HG03558 (cell line): ENCODE measurements at regions not wholly inside any gene's neighbourhood (a gene's known extent, or its start where the extent isn't known, plus 50 kb on each side); places are given as distances from the start of the nearest gene placed in this dataset.

ENCODE experiments used
- ATAC-seq: cut with Tn5 transposase; IDR thresholded peaks from one replicate; pipeline ENCODE4 v1.9.1; 2021; ENCODE audit warnings: moderate number of reproducible peaks; ENCODE audit not compliant: unreplicated experiment; ENCODE audit errors: extremely low read depth

DNA sequence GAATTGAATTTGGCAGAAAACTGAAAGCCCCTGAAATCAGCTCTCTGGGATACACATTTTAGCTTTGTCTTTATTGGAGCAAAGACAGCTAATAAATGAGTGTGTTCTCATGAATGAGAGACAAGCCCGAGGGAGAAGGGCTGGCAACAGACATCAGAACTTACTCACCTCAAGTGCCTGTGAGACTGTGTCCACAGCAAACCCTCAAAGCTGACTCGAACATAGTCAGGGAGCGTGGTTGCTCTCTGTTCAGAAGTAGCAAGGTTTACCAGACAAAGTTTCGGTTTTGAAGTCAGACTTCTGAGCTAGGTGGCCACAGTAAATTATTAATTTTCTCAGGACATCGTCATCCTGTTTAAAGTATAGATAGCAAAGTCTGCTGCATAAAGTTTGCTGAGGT, 207.9 kb downstream of the CMPK2 start:
- ATAC-seq: peak; percentile 96

GRCh38 chr2:6664332-6665061, 201.2 kb downstream of the CMPK2 start:
- ATAC-seq: no peak

DNA sequence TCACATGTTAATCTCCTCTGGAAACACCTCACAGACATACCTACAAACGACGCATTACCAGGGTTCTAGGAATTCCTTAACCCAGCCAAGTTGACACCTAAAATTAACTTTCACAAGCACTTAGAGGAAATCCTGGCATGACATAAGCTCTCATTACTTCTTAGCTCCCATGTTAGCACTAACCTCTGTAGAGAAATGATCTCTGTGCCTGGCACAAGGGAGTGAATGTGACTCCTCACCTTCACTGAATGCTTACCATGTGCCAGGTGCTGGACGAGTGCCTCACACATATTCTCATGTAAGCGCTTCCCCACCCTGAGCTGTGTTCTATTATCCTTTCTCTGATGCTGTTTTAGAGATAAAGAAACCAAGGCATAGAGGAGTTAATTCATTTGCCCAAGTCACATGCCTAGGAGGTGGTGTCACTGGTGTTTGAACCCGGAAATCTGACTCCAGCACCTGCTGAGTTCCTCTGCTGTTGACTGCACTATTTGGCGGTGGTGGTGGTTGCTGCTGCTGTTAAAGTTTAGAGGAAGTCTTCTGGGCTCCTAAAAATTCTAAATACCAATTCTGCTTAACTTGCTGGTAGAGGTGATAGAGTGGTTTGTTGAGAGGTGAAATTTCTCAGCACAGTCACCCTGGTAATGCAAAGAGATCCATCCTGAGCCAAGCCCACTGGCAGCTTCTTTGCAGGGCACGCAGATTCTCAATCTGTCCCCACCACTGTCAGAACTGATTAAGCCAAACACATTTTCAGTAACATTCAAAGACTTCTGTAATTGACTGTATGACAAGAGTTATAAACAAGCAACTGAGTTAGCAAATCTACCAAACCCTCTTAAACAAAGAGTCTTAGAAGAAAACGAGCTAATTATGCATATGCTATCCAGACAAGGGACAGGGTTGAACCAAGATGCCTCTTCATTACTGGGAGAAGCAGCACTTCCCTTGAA, 200.3 kb downstream of the CMPK2 start:
- no peak for ATAC-seq

GRCh38 chr2:6667326-6667725, 198.4 kb downstream of the CMPK2 start:
- ATAC-seq: no peak

DNA sequence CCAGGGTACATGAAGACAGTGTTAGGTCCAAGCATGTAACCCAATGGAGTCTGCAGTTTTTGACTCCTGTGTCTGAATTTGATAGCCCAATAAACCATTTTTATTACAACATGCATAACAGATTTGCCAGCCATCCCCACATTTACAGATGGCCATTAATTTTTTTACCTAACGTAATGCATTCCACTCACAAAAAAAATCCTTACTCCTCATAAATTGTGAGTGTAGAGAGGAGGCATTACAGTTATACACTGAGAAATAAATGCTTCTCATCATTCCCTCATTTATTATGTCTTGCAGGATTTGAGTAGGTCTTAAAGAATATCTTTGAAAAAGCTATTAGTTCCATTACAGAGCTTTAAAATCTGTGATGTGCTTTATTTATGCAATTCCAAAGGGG, 193.8 kb downstream of the CMPK2 start:
- no peak for ATAC-seq

DNA sequence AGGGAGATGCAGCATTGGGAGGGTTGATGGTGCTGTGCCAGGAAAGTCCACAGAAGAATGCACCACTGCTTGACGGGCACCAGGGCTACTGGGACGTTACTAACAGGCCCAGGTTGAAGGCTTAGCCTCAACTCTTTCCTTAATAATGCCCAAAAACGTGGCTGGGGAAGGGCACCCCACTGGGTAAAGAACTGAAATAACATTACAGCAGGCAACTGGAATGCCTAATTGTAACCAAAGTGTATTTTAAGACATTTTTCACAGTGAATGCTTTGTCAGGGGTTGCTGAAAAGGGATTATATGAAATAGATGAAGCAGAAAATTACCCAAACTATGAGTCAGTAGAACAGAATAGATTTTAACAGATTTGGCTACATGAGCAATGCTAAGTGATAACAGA, 191.3 kb downstream of the CMPK2 start:
- ATAC-seq: no peak

DNA sequence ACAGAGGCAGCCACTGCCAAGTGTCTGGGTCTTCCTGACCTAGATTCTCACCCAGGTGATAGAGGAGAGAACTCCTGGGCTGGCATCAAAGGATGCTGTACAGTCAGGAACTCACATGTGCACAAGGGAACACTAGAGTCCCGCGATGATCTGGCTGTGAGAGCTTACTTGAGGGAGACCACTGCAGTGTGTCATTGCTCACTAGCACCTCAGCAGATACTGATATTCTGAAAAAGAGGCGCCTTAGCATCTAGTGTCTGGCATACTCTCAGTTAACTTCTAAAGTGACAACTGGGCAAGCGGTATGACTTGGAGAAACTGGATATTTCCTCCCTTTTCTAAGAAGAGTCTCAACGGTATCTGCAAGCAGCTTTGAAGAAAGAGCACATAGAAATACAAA, 189.9 kb downstream of the CMPK2 start:
- ATAC-seq: no peak

- ATAC-seq: no peak
Observed at GRCh38 chr2:6676241-6676640, 189.5 kb downstream of the CMPK2 start.

DNA sequence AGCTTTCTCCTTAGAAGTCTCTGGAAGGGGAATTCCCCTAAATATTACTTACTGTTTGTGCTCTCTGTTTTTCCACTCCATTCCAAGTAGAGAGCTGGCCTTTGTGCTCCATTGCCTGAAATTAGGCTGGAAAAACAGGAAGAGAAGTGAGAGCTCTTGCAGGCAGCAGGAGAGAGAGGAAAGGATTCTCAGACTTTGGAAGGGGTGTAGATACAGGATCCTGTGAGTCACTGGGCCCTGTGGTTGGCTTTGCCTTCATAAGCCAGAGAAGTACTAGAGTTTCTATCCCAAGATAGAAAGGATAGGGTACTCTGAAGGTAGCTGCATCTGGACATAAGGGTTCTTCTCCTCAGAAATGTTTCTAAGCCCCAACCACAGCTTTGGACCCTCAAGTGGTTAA, 188.9 kb downstream of the CMPK2 start:
- no peak for ATAC-seq

GRCh38 chr2:6679471-6679870, 186.2 kb downstream of the CMPK2 start:
- no peak for ATAC-seq

- ATAC-seq: no peak
Observed at GRCh38 chr2:6683516-6683915, 182.2 kb downstream of the CMPK2 start.

GRCh38 chr2:6685447-6685846, 180.3 kb downstream of the CMPK2 start:
- no peak for ATAC-seq

DNA sequence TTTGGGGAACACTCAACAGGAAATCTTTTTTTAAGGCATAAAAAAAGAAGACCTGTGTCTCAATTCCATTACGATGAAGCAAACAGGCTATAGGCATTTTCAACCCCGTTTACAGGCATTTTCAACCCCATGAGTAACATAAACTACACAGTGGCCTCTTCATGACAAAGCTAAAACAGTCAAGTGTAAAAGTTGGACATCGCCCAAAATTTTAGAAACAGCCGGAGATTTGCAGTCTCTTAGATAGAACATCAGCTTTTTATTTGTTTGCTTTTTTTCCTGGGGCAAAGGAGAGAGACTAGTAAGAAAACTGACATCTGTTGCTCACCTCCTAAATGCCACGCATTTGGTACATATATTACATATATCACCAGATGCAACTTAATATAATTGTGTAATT, 173.7 kb downstream of the CMPK2 start:
- no peak for ATAC-seq

GRCh38 chr2:6692819-6693218, 172.9 kb downstream of the CMPK2 start:
- no peak for ATAC-seq

DNA sequence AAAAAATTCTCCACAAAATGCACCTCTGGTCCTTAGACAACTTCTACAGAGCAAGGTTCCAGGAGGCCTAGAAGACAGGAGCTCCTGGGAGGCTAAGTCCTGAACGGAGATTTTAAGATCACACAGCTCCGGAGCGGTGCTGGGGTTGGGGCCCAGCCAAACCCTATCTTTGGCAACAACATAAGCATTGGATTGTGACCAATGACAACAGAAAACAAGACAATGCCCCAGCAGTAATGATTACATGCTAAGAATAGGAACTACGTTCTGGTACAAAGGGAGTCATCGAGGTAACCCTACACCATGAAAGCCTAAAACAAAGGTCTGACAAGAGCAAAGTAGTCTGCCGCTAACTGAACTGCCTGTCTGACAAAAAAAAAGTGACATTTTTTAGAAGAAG, 171.2 kb downstream of the CMPK2 start:
- ATAC-seq: no peak

DNA sequence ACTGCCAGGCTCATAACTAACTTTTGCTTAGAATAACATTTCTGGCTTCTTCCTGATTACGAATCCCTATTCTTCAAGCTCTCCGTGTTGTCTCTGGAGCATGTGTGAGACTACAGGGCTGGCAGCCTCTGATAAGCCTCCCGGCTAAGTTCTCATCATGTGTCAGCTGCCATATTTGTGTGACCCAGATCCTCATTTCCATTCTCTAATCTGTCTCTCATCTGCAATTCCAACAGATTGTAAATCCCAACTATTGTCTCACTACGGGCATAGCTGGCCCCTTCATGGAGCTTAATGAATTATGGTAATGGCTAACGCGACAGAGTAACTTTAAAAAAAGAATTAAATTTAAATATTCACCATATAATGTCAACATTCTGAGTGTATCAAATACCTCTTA, 165.4 kb downstream of the CMPK2 start:
- no peak for ATAC-seq

- ATAC-seq: no peak
Observed at GRCh38 chr2:6704077-6704476, 161.6 kb downstream of the CMPK2 start.

GRCh38 chr2:6721395-6721794, 144.3 kb downstream of the CMPK2 start:
- ATAC-seq: no peak

DNA sequence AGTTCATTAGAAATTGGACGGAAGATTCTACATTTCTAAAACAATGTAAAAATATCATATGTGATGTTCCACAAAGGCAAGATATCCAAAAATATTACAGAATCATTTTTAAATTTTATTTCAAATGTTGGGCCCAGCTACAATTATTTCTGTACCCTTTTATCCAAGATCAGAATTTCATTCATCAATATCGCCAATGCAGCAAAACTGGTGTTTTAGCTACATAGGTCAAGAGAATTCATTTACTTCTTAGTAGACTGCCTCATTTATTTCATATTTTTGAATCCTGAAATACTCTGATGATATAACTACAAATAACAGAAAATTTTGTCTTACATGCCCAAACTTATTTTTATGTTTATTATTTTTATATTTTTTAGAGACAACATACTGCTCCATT, 143.1 kb downstream of the CMPK2 start:
- ATAC-seq: no peak

DNA sequence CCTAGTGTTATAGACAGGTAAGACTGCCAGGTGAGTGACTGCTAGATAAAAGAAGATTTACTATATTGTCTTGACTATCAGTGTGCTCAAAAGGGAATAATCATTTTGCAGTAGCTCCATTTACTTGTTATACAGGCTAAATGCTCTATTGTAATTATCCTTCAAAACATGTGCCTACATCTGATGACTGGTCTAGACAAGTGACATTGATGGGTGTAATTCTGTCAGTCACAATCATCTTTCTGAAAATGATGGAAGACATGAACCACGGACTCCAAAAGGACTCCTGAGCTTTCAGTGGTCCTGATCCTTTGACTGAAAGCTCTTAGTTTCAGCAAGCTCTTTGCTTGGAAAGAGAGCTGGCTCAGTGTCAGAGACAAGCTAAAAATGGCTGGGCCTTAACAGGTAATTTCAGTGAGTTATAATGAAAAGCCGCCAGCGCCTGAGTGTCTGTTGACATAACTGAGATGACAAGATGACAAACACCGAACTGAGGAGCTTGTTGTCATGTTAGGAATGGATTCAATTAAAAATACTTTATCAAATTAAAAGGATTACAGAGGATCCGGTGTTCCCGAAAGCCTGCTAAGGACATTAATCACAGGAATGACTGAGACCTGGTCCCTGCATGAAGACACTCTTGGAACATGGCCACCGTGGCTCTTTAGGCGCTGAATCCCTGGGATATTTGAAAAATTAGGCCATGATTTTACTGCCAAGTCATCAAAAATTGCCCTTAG, 141.7 kb downstream of the CMPK2 start:
- no peak for ATAC-seq

DNA sequence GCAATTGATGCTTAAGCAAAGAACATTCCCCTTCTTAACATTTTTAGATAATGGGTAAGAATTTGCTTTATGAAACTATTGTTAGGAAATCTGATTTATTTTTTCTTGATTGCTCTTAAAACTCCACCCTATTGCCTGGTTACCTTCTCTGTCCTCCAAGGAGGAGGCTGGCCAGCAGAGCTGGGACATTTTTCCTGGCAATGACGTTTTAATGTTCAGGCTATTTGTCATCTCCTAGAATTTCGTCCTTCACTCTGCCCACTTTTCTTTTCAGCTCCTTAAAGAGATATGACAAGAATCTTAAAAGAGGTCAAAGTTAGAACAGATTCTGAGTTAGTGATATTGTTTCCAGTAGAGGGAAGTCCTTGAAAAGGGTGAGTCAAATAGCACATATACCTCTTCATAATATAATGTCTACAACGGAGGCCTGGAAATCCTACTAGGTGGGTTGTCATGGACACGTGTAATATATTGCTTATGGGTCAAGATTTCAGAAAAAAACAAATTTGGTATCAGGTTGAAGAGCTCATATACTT, 141.0 kb downstream of the CMPK2 start:
- no peak for ATAC-seq
